Thymus (tissue), 11 donors: ENCODE measurements at regions not wholly inside any gene's neighbourhood (a gene's known extent, or its start where the extent isn't known, plus 50 kb on each side); places are given as distances from the start of the nearest gene placed in this dataset.

Experiments used
- DNase-seq, 9 donors: peaks; one replicate each; pipeline ENCODE4 v3.0.0-alpha.2; 2013; ENCODE audit warnings: low spot score in 9 of 9, low read depth in 6 of 9, missing footprints in 1 of 9
- H3K27ac ChIP-seq, 2 donors: one replicate each; pipeline ENCODE4 v1.5.1; 2013; ENCODE audit warnings: control low read depth in 1 of 2, low read depth in 1 of 2, low read length in 1 of 2, mild to moderate bottlenecking in 1 of 2, moderate library complexity in 1 of 2
- H3K27me3 ChIP-seq, 2 donors: one replicate each; pipeline ENCODE4 v1.5.1; 2013; ENCODE audit warnings: low read length in 1 of 2; ENCODE audit not compliant: control insufficient read depth in 2 of 2, insufficient read depth in 1 of 2
- H3K36me3 ChIP-seq, 2 donors: one replicate each; pipeline ENCODE4 v1.5.1; 2013; ENCODE audit warnings: low read length in 1 of 2, mild to moderate bottlenecking in 1 of 2, moderate library complexity in 1 of 2; ENCODE audit not compliant: control insufficient read depth in 2 of 2, insufficient read depth in 2 of 2
- H3K4me1 ChIP-seq, 2 donors: one replicate each; pipeline ENCODE4 v1.5.1; 2013; ENCODE audit warnings: low read length in 2 of 2; ENCODE audit not compliant: control insufficient read depth in 2 of 2, insufficient read depth in 2 of 2
- H3K4me3 ChIP-seq, 2 donors: one replicate each; pipeline ENCODE4 v1.5.1; 2013; ENCODE audit warnings: low read length in 2 of 2, control low read depth in 1 of 2, mild to moderate bottlenecking in 1 of 2
- H3K9me3 ChIP-seq, 2 donors: one replicate each; pipeline ENCODE4 v1.5.1; 2013; ENCODE audit warnings: low read length in 1 of 2, mild to moderate bottlenecking in 1 of 2; ENCODE audit not compliant: control insufficient read depth in 2 of 2, insufficient read depth in 1 of 2
- WGBS: extraction: QIAGEN DNeasy Blood & Tissue Kit; methylation state at CpG from one replicate; pipeline ENCODE4 v1.1.7; 2013; 5-methylcytosine and 5-hydroxymethylcytosine counted together
- donor health status: healthy.

DNA sequence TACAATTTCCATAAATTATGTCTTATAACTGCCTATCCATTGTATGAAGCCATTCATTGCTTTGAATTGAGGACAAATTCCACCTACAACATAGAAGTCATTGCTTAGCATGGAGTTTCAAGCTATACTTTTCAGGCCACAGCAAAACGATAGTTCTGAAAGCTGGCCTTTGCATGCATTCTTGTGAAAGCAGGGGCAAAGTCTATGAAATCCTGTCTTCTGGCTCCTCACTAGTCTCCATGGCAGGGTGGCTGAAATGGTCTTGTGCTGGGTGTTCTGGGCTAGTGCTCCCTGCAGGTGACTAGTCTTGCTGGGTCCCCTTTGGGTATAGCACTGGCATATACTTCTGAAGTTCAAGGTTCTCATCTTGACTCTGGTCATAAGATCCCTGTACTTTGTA is 353.9 kb upstream of the ZNF608 start:
- Histone ChIP-seq H3K4me3 (no peak overlapping the region), H3K27ac (no peak overlapping the region), H3K36me3 (no peaks in the 10 kb centered on the region), H3K4me1 (no peaks in the 10 kb centered on the region), H3K9me3 (no peaks in the 10 kb centered on the region), H3K27me3 (no peaks in the 10 kb centered on the region)
- no peak for DNase-seq
- 98% methylated on average over 1 of the region's 1 CpG for WGBS

DNA sequence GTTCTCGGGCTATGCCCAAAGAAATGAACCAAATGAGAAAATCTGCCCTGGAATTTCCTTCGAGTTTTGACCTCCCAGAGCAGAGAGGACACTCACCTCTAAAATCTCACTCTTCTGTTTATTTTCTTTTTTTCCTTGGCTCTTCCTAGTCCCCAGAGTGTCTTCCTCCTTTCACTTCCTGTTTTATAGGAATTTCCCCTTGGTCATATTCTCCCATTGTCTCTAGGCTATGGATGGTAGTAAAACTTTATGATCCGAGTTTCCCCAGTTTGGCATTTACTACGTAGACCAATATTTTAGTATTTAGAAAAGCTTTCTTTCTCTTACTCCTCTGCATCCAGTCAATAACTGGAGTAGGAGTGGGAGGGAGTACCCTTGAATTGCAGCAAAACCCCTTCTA is 354.5 kb upstream of the ZNF608 start:
- Histone ChIP-seq H3K27ac (no peak overlapping the region), H3K4me3 (no peak overlapping the region), H3K27me3 (no peaks in the 10 kb centered on the region), H3K9me3 (no peaks in the 10 kb centered on the region), H3K4me1 (no peaks in the 10 kb centered on the region), H3K36me3 (no peaks in the 10 kb centered on the region)
- no peak for DNase-seq
- 97% methylated on average over 4 of the region's 4 CpGs for WGBS

DNA sequence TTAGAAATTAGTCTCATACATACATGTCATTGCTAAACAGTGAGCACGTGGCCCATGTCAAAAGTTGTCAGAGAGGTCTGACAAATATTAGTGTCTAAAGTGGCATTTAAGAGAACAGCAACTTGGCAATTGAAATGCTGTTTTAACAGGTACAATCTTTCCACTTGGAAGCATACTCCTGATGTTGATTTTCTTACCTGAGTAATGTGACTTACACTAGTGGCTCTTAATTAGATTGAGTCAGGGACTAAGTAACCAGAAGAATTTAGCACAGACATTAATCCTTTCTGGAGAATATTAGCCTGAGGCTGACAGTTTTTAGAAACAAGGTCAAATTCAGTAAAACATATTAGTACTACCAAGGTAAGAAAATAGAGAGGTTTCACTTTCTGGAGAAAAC is 357.0 kb upstream of the ZNF608 start:
- H3K27me3 ChIP-seq, result no peaks in the 10 kb centered on the region
- no peaks in the 10 kb centered on the region for H3K4me1 ChIP-seq
- H3K9me3 ChIP-seq, result no peaks in the 10 kb centered on the region
- no peak overlapping the region for H3K4me3 ChIP-seq
- WGBS, result 93% methylated on average over 1 of the region's 1 CpG
- no peaks in the 10 kb centered on the region for H3K36me3 ChIP-seq
- DNase-seq, result no peak
- H3K27ac ChIP-seq, result no peak overlapping the region

DNA sequence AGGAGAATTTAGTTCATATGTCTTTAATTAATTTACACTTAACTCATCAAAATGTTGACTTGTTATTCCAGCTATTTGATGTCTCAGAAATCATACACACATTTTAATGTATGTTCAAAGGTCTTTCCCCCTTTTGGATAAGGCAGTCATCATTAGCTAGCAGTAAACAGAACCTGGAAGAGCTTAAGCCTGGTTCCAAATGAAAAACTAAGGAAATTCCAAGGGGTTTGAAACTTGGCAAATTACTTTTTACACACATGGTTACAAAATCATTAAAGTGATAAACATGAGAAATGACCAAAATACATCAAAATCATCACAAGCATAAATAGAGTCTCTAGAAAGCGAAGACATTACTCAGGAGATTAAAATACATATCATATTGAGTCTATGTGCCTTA is 359.8 kb upstream of the ZNF608 start:
- Histone ChIP-seq H3K4me3 (no peak overlapping the region), H3K27ac (no peak overlapping the region), H3K4me1 (no peaks in the 10 kb centered on the region), H3K9me3 (no peaks in the 10 kb centered on the region), H3K27me3 (no peaks in the 10 kb centered on the region), H3K36me3 (no peaks in the 10 kb centered on the region)
- WGBS, result 97% methylated on average over 1 of the region's 1 CpG
- DNase-seq, result no peak

DNA sequence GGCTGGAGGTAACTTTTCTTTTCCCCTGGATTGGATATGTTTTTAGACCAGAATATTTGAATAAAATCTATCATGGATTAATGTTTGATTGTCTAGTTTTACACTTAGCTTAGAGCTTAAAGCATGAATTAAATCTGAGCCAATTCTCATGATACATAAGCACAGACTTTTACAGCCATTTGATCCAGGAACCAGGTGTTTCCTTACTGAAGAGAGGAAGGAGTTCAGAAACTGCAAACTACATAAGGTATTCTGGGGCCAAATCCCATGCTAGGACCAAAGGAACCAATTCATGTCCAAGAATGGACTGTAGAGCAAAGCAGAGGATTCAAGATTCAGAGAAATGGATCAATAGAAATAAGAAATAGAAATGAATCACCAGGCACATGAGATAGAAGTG is 360.4 kb upstream of the ZNF608 start:
- Histone ChIP-seq H3K9me3 (no peaks in the 10 kb centered on the region), H3K4me1 (no peaks in the 10 kb centered on the region)
- no peak for DNase-seq

DNA sequence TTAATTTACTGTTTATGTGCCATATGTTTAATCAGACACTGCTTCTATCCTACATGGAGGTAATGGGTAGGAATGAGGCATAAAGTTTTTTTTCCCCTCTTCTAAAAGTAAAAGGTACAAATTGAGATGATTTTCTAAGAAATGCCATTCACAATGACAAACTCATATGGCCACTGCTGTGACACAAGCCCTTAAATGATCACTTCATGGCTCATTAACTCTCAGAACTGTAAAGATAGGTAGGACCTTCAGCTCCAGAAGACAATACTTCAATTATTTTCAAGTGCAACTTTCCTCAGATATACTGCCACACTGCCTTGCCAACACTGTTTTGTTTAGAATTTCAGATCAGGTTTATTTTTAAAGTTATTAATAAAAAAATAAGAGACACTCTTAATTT is 362.9 kb upstream of the ZNF608 start:
- H3K4me1 ChIP-seq, result no peaks in the 10 kb centered on the region
- no peak for DNase-seq
- H3K9me3 ChIP-seq, result no peaks in the 10 kb centered on the region
- no peak overlapping the region for H3K27ac ChIP-seq
- H3K27me3 ChIP-seq, result no peaks in the 10 kb centered on the region
- no peak overlapping the region for H3K4me3 ChIP-seq
- no peaks in the 10 kb centered on the region for H3K36me3 ChIP-seq

More for the DNA sequence above, 360.4 kb upstream of the ZNF608 start:
- Histone ChIP-seq H3K27ac (no peak overlapping the region), H3K4me3 (no peak overlapping the region), H3K27me3 (no peaks in the 10 kb centered on the region), H3K36me3 (no peaks in the 10 kb centered on the region)

DNA sequence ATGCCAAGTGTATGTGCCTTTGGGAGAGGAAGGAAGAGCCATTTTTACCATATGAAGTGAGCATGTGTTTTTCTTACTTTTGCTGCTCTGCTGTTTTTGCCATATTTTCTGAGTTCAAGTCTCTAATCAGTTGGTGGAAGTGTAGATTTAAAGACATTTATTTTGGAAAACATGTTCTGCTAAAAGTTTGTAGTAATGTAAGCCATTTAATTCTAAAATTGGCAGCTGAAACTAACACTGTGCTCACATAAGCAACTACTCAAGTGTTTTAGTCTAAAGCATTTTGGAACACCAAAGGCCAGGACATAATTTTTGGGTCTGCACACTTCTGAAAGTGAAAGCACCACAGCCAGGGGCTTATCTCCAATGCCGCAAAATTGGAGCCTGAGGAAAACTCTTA is 363.4 kb upstream of the ZNF608 start:
- H3K36me3 ChIP-seq, result no peaks in the 10 kb centered on the region
- DNase-seq, result no peak
- H3K27me3 ChIP-seq, result no peaks in the 10 kb centered on the region
- WGBS, result 96% methylated on average over 1 of the region's 1 CpG
- H3K9me3 ChIP-seq, result no peaks in the 10 kb centered on the region
- H3K27ac ChIP-seq, result no peak overlapping the region
- H3K4me1 ChIP-seq, result no peaks in the 10 kb centered on the region
- H3K4me3 ChIP-seq, result no peak overlapping the region

DNA sequence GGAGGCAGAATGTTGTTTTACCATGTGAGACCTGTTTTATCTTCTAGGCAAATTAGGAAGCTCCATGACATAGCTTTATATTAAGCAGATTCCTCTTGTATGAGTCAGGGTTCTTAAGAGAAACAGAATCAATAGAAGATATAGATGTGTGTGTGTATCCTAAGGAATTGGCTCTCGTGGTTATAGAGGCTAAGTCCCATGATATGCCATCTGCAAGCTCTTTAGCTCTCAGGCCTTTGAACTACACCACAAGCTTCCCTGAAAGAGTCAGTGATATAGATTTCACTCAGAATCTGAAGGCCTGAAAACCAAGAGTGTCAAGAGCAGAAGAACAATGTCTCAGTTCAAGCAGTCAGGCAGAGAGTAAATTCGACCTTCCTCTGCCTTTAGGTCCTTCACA is 365.8 kb upstream of the ZNF608 start:
- no peaks in the 10 kb centered on the region for H3K4me1 ChIP-seq
- H3K9me3 ChIP-seq, result no peaks in the 10 kb centered on the region
- WGBS, result 90% methylated on average over 2 of the region's 2 CpGs
- H3K27me3 ChIP-seq, result no peaks in the 10 kb centered on the region
- DNase-seq, result no peak
- H3K36me3 ChIP-seq, result no peaks in the 10 kb centered on the region
- no peak overlapping the region for H3K4me3 ChIP-seq
- H3K27ac ChIP-seq, result no peak overlapping the region

DNA sequence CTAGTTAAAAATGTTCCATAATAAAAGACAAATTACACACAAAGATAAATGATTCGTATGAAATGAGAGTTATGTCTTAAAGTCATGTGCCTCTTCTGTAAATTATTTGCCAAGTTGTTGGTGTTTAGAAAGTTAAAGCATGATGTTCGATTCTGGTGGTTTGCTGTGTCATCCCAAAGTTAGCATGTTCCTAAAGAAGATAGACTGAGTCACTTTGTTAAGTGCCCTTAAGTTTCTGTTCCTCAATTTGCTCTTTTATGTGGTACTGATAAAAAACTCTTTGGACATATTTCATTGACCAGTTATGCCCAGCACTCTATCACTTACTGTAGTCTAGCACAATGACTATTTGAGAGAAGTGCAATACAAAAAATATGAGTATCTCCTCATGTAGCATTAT is 366.9 kb upstream of the ZNF608 start:
- 75% methylated on average over 2 of the region's 2 CpGs for WGBS
- Histone ChIP-seq H3K36me3 (no peaks in the 10 kb centered on the region), H3K27me3 (no peaks in the 10 kb centered on the region), H3K4me3 (no peak overlapping the region), H3K27ac (no peak overlapping the region), H3K4me1 (no peaks in the 10 kb centered on the region), H3K9me3 (no peaks in the 10 kb centered on the region)
- no peak for DNase-seq

DNA sequence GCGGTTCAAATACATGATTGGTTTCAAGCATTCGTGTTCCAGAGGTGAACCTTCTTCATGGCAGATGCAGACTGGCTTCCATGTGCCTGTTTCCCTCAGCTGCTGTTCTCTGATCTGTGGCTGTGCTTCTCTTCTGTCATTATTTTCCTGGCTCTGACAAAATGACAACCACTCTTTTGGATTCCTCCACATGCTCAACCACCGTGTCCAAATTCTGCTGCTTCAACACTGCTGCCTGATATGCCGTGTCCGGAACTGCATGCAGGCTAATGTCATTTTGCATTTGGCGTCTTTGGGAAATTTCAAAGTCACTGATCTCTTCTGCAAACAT is 368.7 kb upstream of the ZNF608 start:
- H3K9me3 ChIP-seq, result no peaks in the 10 kb centered on the region
- H3K36me3 ChIP-seq, result no peaks in the 10 kb centered on the region
- H3K27me3 ChIP-seq, result no peaks in the 10 kb centered on the region
- no peak overlapping the region for H3K27ac ChIP-seq
- no peak for DNase-seq
- no peaks in the 10 kb centered on the region for H3K4me1 ChIP-seq
- 94% methylated on average over 6 of the region's 6 CpGs for WGBS
- H3K4me3 ChIP-seq, result no peak overlapping the region
